Right lobe of liver (tissue), 6 donors: ENCODE measurements at regions not wholly inside any gene's neighbourhood (a gene's known extent, or its start where the extent isn't known, plus 50 kb on each side); places are given as distances from the start of the nearest gene placed in this dataset.

Source experiments
- ATAC-seq, 4 donors: fragments of 200-7000 bp; cut with Tn5 transposase; one replicate each; pipeline ENCODE4 v1.9.1; 2020; ENCODE audit warnings: mild to moderate bottlenecking in 4 of 4, moderate library complexity in 4 of 4
- DNase-seq, 3 donors: peaks; one replicate each; pipeline ENCODE4 v3.0.0-alpha.2; 2020
- H3K27ac ChIP-seq, 3 donors: fragments of 200-600 bp; one replicate each; pipeline ENCODE4 v1.8.0; 2022
- H3K27me3 ChIP-seq, 2 donors: fragments of 200-600 bp; one replicate each; pipeline ENCODE4 v1.8.0; 2022
- H3K36me3 ChIP-seq, 4 donors: fragments of 200-600 bp; sonication (generic) in 1 of 4; one replicate each; pipeline versions ENCODE4 v1.5.1 to v1.8.0; 2017 to 2022; ENCODE audit warnings: control low read depth in 1 of 4
- H3K4me1 ChIP-seq, 4 donors: fragments of 200-600 bp; sonication (generic) in 1 of 4; one replicate each; pipeline versions ENCODE4 v1.5.1 to v1.8.0; 2017 to 2022; ENCODE audit warnings: control low read depth in 1 of 4
- H3K4me3 ChIP-seq, 3 donors: fragments of 200-600 bp; one replicate each; pipeline ENCODE4 v1.8.0; 2022
- H3K9me3 ChIP-seq, 4 donors: fragments of 200-600 bp; sonication (generic) in 1 of 4; one replicate each; pipeline versions ENCODE4 v1.5.1 to v1.8.0; 2017 to 2022; ENCODE audit warnings: control low read depth in 1 of 4
- POLR2A ChIP-seq: fragments of 450-650 bp; IDR thresholded peaks from one replicate; pipeline ENCODE4 v1.6.1; 2017; ENCODE audit warnings: antibody characterized with exemption, mild to moderate bottlenecking
- WGBS: methylation state at CpG from one replicate; pipeline ENCODE4 v1.1.6; 2018; ENCODE audit warnings: low coverage, low lambda C conversion rate; ENCODE audit not compliant: insufficient coverage; ENCODE audit errors: missing lambda C conversion rate; 5-methylcytosine and 5-hydroxymethylcytosine counted together
- intact Hi-C, 2 donors: fragments of 100-400 bp; cut with DNase I; formaldehyde crosslinking; loops; one replicate each; pipeline versions ENCODE4 v1.11.2 to v1.14.1; 2022
- TF ChIP-seq, protein P1 (sequence below), 4 donors: fragments of 200-600 bp in 3 of 4; fragments of 450-650 bp in 1 of 4; IDR thresholded peaks; one replicate each; pipeline versions ENCODE4 v1.5.1 to v1.8.0; 2016 to 2022; ENCODE audit warnings: antibody characterized with exemption in 4 of 4, mild to moderate bottlenecking in 2 of 4
- donor health status: DM: no; HTN: yes; CAD: no.
- donor health status: DM: no; HTN: no; CAD: no.
- donor health status: DM: no; HTN: no; CAD: no.
- donor health status: DM: no; HTN: yes; CAD: no.
- donor health status: DM: no; HTN: yes; CAD: no.

DNA sequence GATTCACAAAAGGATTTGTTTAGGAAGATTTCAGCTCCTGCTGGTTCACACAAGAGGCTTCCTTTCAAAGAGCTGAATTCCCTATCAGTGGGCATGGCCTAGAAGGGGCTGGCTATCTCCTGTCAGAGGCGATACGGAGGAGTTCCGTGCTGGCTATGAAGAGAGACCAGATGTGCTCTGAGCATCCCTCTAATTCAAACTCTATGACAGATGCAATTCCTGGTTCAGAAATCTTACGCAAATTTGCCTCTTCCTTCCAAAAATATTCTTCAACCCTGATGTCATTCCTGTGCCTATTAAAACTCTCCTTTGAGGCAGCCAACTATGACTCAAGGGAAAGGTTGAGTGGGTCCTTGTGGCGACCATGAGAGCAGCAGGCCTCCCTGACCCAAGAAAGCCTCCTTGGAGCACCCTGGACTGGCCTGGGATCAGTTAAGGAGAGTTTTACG, 139.3 kb upstream of the HES1 start:
- Histone ChIP-seq H3K4me1 (no peaks in the 10 kb centered on the region), H3K27ac (no peak overlapping the region), H3K9me3 (no peaks in the 10 kb centered on the region), H3K4me3 (no peak overlapping the region), H3K27me3 (no peaks in the 10 kb centered on the region), H3K36me3 (no peaks in the 10 kb centered on the region)
- intact Hi-C loops, result no loop called here
- ATAC-seq (no peak), DNase-seq (no peak)
- 94% methylated on average over 5 of the region's 6 CpGs for WGBS
- TF ChIP-seq, protein P1, sequence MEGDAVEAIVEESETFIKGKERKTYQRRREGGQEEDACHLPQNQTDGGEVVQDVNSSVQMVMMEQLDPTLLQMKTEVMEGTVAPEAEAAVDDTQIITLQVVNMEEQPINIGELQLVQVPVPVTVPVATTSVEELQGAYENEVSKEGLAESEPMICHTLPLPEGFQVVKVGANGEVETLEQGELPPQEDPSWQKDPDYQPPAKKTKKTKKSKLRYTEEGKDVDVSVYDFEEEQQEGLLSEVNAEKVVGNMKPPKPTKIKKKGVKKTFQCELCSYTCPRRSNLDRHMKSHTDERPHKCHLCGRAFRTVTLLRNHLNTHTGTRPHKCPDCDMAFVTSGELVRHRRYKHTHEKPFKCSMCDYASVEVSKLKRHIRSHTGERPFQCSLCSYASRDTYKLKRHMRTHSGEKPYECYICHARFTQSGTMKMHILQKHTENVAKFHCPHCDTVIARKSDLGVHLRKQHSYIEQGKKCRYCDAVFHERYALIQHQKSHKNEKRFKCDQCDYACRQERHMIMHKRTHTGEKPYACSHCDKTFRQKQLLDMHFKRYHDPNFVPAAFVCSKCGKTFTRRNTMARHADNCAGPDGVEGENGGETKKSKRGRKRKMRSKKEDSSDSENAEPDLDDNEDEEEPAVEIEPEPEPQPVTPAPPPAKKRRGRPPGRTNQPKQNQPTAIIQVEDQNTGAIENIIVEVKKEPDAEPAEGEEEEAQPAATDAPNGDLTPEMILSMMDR (IDR thresholded peaks at IDR 0.05), result no peak
- no peak for TF ChIP-seq POLR2A

DNA sequence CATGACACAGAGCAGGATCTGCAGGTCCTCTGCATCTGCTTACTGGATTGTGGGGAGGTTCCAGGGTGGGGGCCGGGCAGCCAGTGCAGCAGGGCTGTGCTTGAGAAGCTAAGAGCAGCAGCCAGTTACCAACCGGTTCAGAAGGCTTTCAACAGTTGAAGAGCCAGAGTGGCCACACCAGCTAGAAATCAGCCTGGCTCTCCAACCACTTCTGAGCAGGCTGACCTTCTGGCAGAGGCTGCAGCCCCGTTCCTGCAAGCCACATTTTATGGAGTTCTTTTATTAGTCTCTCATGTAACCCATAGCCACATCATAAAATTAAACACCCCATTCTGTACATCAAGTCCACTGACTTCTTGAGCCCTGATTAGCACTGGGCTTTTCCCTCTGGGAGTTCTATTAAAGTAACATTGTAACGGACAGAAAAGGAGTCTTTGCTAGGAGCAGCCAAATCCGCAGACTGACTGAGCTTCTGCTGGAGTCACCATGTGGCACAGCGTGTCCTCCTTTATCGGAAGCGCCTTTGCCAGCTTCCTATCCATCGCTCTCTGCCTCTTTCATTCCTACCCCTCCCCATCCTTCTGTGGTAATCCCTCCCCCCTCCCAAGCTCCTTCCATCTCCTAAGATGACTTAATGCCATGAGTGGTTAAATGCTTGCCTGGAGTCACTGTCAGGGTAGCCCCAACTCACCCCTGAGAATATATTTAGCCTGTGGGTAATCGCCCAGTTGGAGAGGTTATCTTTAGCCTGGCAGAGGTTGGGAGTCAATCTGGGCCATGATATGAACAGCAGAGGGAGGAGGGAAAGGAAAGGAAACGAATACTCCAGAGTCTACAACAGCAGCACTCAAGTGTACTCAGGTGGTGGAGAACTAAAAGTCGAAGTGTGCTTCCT, 138.5 kb upstream of the HES1 start:
- H3K9me3 ChIP-seq, result no peaks in the 10 kb centered on the region
- 73% methylated on average over 9 of the region's 12 CpGs for WGBS
- no peak overlapping the region for H3K4me3 ChIP-seq
- H3K27me3 ChIP-seq, result no peaks in the 10 kb centered on the region
- H3K4me1 ChIP-seq, result no peaks in the 10 kb centered on the region
- intact Hi-C loops, result no loop called here
- ATAC-seq (no peak), DNase-seq (no peak)
- H3K27ac ChIP-seq, result no peak overlapping the region
- TF ChIP-seq, protein P1 (IDR thresholded peaks at IDR 0.05), result no peak
- no peak for TF ChIP-seq POLR2A
- H3K36me3 ChIP-seq, result no peaks in the 10 kb centered on the region

DNA sequence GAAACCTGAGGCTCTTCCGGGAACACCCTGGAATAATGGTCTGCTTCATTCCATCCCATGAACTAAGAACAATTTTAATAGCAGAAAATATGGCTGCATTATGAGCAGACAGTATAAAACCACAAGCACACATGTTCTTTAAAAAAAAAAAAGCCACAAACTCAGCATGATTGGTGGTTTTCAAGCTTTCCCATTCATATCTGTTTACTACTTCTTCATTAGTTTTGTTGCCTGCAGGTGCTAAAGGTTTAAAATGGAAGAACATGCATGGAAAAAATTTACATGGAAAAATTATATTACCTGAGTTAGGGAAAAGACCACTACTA, 137.9 kb upstream of the HES1 start:
- no peak for TF ChIP-seq POLR2A
- TF ChIP-seq, protein P1 (IDR thresholded peaks at IDR 0.05), result no peak
- WGBS, result 50% methylated on average over 1 of the region's 1 CpG
- H3K27me3 ChIP-seq, result no peaks in the 10 kb centered on the region
- no peaks in the 10 kb centered on the region for H3K36me3 ChIP-seq
- no peak for DNase-seq
- H3K4me1 ChIP-seq, result peaks cover 0 to 6% (median 0%) of the 10 kb centered on the region in 4 donors
- ATAC-seq, result no peak
- H3K27ac ChIP-seq, result no peak overlapping the region
- H3K9me3 ChIP-seq, result no peaks in the 10 kb centered on the region
- intact Hi-C loops, result no loop called here
- H3K4me3 ChIP-seq, result no peak overlapping the region

DNA sequence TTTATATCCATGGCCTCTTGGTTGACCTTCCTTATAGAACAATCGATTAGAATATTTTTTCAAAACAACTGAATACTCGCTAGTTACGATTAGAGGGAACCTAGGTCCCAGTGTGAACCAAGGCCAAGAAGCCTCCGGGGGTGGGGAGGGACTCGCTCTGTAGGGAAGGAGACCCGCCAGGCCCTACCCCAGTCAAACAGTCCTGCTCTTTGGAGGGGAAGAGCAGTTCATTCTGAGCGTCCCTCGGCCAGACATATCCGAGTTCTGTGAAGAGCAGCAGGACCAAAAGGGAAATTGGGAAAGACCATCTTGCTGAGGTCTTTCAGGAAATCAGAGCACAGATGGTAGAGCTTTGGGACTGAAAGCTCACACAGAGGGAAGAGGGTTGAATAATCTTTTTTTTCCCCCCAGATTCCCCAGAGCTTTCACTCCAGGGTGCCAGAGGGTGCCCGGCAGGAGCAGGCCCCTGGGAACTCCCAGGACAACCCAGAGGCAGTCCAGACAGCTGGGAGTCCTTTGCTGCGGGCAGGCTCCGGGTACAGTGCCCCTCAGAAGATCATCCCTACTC, 137.2 kb upstream of the HES1 start:
- no peaks in the 10 kb centered on the region for H3K9me3 ChIP-seq
- DNase-seq, result no peak
- H3K27me3 ChIP-seq, result no peaks in the 10 kb centered on the region
- H3K4me1 ChIP-seq, result peaks cover 0 to 9% (median 1%) of the 10 kb centered on the region in 4 donors
- TF ChIP-seq POLR2A, result no peak
- TF ChIP-seq, protein P1 (IDR thresholded peaks at IDR 0.05), result no peak
- intact Hi-C loops, result no loop called here
- H3K27ac ChIP-seq, result no peak overlapping the region
- no peak for ATAC-seq
- 87% methylated on average over 10 of the region's 12 CpGs for WGBS
- H3K36me3 ChIP-seq, result no peaks in the 10 kb centered on the region
- no peak overlapping the region for H3K4me3 ChIP-seq
